RCC 7860 (cell line): ENCODE measurements at regions not wholly inside any gene's neighbourhood (a gene's known extent, or its start where the extent isn't known, plus 50 kb on each side); places are given as distances from the start of the nearest gene placed in this dataset.
"Not testable (repeated sequence)": the region's sequence is repeated elsewhere in the genome, so short reads cannot be mapped to it uniquely, and the experiment has no call there.

Experiments used
- DNase-seq: peaks from one replicate; pipeline ENCODE4 v3.0.0-alpha.2; 2015; ENCODE audit warnings: low spot score
- FAIRE-seq: peaks from 2 replicates; lab custom pipeline; 2012; peaks lifted over from hg19 to GRCh38; lab: Jason Lieb, UNC

DNA sequence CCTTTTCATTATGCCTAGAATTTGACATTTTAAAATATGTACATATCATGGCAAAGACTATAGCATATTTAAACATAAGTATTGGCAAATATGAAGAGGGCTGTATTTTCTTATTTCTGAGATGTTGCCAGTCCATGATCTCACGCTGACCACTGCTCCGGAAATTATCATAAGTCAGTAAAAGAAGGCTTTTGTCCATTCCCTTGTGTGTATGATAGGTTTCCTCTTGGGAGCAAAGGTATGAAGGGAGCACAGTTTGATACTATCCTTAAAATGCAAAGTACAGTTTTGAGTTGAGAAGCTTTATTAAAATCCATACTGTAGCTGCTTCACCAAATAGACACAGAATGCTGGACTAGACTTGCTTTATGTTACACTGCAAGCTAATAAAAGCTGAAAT lies 52.6 kb upstream of the AGA start:
- FAIRE-seq (no peak), DNase-seq (no peak)

DNA sequence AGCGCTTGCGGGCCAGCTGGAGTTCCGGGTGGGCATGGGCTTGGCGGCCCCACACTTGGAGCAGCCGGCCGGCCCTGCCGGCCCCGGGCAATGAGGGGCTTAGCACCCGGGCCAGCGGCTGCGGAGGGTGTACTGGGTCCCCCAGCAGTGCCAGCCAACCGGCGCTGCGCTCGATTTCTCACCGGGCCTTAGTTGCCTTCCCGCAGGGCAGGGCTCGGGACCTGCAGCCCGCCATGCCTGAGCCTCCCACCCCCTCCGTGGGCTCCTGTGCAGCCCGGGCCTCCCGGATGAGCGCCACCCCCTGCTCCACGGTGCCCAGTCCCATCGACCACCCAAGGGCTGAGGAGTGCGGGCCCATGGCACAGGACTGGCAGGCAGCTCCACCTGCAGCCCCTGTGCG lies 53.4 kb upstream of the AGA start:
- DNase-seq, FAIRE-seq: not testable (repeated sequence)

DNA sequence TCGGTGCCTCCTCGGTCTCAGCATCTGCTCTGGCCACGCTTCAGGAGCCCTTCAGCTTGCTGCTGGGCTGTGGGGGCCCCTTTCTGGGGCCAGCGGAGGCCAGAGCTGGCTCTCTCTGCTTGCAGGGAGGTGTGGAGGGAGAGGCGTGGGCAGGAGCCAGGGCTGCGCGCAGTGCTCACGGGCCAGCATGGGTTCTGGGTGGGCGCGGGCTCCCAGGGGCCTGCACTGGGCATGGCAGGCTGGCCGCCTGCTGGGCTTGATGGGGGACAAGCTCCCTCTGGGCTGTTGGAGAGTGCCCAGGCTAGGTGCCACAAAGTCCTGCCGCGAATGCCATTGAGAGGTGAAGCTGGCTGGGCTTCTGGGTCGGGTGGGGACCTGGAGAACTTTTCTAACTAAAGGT lies 57.3 kb upstream of the AGA start:
- FAIRE-seq: no peak

DNA sequence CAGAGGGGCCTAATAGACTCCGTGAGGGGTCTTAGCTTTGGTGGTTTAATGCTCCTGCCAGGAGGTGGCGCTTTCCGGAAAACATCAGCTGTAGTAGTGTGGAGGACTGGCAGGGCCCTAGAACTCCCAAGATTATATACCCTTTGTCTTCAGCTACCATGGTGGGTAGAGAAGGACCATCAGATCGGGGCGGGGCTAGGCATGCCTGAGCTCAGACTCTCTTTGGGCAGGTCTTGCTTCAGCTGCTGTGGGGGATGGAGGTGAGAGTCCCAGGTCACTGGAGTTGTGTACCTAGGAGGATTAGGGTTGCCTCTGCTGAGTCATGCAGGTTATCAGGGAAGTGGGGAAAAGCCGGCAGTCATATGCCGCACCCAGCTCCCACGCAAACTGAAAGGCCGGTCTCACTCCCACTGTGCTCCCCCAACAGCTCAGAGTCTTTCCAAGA lies 63.0 kb upstream of the AGA start:
- no peak for FAIRE-seq
- no peak for DNase-seq

More for the DNA sequence above, 57.3 kb upstream of the AGA start:
- no peak for DNase-seq

DNA sequence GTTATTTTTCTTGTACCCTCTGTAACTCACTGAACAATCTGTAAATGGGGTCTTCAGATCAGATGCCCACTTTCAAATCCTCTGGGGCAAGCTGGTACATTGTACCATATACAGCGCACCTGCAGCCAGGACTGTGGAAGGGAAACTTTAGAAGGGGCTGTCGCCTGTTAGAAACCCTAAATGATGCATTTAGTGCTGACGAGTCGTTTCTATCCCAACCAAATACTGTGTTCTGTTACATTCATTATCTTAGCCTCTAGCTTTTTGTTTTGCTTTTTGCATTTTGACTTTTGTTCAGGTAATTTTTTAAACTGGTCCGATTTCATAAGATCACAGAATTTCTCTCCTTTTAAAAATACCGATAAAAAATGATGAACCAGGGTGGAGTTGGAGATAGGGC lies 66.4 kb upstream of the AGA start:
- no peak for FAIRE-seq
- DNase-seq: no peak

DNA sequence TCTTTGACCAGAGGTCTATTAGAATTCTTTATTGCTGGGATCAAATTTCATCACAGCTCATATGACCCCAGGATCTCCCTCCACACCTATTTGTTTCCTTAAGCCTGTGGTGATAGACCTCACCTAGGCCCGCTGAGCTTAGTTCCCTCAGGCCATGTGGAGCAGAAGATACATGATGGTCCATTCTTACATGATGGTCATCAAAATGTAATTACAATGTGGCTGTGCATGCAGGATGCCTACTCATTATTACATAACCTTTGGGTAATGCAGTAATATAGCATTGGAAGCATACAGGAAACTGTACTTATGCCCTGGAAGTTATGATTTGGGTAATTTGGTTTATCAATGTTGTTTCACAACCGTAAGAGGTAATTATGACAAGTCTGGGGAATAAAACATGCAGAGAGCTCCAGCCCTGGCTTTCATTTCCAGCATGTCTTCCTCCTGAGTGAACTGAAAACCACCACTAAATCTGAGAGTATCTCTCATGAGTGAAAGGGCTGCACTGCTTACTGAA lies 67.0 kb upstream of the AGA start:
- DNase-seq (no peak), FAIRE-seq (no peak)

DNA sequence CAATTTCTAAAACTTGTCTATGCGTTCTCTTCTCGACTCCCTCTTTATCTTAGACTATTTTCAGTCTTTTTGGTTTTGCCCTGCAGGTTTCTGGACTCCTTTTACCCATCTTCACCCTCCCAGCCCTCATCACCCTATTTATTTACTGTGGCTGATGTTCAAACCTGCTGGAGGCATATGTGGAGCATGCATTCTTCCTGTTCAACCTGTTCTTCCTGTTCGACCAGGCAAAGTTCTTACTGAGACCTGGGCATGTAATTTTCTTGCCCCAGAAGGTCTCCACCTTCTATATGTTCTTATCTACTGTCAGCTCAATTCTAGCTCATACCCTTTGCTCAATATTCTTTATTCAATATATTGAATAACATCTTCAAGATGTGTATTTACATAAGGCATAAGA lies 69.4 kb upstream of the AGA start:
- DNase-seq: no peak

DNA sequence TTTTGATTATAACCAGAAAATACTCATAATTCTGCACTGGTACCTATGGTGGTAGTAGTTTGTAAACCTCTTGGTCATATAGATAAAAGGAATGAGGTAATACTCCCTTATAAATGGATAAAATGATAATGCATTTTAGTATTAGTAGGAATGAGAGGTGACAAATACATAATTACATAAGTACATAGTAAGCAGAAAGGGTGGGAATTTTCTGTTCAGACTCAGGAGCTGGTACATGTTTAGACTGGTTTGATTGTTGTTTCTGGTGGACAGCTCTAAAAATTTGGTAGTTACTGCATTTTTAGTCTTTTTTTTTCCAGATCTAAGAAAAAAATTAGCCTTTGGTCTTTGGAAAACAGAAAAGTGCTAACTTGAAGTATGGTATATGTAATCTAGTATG lies 70.4 kb upstream of the AGA start:
- no peak for FAIRE-seq
- no peak for DNase-seq

More for the DNA sequence above, 69.4 kb upstream of the AGA start:
- no peak for FAIRE-seq

DNA sequence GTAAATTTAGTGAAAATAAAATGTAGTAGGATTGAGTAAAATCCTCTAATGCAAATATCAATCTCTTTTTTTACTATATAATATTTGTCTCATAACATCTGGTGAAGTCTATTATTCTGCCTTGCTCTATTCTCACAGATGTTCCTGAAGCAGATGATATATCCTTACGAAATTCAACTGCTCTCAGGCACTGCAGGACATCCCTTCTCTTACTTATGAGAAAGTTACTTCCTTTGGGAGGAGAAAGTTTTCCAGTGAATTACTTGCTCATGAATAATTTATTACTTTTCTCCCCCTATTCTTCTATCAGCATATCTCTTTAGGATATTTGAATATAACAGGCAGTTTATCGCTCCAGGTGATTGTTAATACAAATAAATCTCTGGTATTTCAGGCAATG lies 75.6 kb upstream of the AGA start:
- DNase-seq (no peak), FAIRE-seq (no peak)

DNA sequence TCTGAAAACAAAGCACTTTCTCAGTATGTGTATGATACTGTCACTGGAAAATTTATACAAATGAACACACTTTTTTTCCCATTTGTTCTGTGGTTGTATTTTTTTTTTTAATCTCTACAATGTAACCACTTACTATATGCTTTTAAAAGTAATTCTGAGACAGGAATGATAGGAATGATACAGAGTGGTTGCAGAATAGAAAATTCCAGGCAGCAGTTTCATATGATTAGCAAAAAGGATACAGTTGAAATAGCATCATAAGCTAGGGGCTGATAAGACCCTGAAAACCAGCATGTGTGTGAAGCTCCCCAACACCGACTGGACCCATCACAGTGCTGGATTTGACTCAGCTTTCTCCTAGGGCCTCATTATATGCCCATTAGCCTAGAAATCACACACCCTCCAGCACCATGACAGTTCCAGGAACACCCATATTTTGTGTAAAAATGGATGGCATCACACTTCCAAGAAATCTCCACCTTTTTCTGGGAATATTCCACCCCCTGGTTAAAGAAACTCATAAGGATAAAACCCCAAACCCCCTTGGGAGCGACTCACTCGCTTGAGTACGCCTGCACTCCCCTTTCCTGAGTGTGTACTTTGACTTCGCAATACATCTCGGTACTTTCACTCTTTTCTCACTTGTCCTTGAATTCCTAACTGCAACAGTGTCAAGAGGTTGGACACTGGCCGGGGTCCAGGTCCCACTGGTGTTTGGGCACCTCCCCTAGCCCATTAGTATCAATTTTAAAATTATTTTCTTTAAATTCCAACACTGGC lies 77.4 kb upstream of the AGA start:
- FAIRE-seq (no peak), DNase-seq (no peak)

DNA sequence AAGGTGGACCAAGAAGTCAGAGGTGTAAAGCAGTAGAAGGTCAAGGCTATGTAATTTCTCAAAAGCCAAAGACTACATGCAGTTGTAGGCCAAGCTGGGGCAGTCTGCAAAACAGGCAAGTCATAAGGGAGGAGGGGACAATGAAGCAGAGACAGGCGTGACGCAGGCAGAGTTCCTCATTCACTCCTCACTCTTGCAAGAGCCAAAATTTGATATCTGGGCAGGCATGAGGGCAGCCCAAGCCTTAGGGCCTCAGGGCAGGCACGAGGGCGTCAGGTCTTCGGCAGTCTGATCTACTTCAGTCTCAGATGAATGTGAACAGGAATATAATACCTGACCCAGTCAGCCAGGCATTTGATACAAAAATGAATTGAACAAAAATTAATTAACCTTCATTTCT lies 86.4 kb upstream of the AGA start:
- no peak for FAIRE-seq
- no peak for DNase-seq

DNA sequence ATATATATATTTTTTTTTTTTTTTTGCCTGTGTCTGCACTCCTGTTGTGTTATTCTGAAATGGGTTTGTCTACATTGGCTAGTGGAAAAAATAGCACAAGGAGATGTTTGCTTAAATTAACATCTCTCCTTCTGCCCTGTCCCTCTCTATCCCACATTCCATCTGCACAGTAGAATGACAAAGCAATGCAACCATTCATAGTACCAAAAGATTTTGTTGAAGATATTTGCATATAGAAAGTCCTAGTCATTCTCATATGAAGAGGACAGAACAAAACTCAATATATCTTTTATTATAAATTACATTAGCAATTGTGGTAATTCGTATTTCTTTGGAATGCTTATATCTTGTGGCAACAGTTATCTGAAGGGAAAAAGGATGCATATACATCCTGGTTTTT lies 88.3 kb upstream of the AGA start:
- DNase-seq: no peak
- FAIRE-seq: no peak

DNA sequence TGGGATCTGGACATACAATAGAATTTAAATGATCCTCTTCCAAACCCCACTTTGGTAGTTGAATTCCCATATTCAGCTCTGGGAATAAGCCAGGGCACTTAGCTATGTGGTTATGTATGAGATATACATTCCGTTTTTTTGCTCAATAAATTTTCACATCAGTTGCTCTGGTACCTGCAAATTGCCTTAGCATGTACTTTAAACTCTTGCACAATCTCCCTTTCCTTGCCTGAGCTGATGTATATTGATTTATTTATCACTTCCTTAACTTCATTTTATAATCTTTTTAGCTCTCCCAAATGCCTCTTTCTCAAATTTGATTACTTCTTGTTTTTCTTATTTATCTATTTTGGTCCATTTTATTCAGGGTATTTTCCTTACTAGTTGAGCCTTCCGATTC lies 90.1 kb upstream of the AGA start:
- FAIRE-seq (no peak), DNase-seq (no peak)

DNA sequence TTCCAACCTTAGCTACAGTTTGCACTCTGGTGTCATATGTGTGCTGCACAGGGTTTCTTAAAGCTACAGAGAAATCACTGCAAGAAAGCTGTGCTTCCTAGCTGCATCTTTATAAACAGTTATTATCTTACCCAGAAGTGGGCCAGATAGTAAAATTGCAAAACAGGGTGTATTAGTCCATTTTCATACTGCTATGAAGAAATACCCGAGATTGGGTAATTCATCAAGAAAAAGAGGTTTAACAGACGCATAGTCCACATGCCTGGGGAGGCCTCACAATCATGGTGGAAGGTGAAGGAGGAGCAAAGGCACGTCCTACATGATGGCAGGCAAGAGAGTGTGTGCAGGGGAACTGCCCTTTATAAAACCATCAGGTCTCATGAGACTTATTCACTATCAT lies 92.6 kb upstream of the AGA start:
- FAIRE-seq, DNase-seq: not testable (repeated sequence)

DNA sequence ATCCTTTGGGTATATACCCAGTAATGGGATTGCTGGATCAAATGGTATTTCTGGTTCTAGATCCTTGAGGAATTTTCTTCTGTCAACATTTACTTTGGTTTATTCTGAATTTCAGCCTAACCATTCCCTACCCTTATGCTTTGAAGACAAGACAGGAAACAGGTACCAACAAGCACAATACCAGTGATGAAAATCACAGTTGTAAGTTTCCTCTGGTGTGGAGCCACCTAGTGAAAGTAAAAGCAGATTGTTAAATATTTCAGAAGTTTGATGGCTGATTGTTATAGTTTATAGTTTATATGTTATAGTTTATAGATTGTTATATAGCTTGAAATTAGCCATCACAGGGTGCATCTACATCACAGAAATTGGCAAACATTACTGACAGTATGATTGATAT lies 104.5 kb upstream of the AGA start:
- FAIRE-seq (no peak), DNase-seq (no peak)

DNA sequence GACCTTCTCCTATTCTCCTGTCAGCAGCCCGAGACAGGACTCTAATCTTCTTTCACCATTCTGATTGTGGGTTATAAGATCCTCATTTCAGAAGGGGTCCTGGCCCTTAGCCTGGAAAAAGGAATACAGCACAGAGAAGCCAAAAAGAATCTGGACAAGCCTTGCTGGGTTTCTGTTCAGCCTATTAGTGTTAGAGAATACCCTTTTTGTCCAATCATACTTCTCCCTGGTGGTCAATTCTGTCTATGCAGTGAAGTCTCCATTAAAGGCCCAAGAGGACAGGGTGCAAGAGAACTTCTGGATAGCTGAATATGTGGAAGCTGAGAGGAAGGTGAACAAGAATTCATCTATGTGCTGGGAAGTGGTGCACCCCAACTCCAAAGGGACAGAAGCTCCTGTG lies 105.7 kb upstream of the AGA start:
- DNase-seq (no peak), FAIRE-seq (no peak)

DNA sequence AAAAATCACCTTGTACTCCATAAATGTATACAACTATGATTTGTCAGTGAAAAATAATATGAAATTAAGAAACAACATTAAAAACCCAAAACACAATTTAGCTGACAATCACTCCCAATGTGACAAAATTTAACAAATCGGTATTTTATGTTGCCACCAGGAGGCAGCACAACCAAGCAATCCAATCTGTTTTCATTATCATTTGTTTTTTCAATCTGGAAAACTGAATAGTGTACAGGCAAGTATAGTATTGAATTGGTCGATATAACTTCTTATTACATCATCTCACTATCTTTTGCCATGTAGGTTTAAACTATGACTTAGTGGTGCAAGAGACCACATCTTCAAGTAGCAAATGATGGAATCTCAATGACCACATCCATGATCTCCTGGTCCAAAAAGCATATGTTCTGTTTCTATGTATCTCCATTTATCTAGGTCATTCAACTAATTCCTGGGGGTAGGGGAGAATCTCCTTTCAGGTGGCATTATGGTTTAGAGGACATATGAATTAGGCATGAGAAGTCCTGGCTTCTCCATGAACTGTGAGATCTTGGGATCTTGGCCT lies 112.9 kb upstream of the AGA start:
- FAIRE-seq (peak; percentile 30), DNase-seq (no peak)

DNA sequence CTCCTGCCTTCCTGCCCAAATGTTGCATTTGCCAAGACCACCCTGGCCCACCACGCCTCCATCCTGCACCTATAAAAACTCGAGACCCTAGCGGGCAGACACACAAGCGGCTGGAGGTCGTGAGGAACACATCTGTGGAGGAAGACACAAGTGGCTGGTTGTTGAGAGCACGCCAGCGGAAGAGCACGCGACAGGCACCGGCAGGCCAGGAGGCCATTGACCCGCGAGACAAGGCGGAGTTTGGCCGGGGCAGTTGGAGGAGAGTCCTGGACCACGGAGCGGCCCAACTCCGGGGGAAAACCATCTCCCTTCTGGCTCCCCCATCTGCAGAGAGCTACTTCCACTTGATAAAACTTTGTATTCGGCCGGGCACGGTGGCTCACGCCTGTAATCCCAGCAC lies 115.2 kb upstream of the AGA start:
- no peak for FAIRE-seq
- DNase-seq: no peak

DNA sequence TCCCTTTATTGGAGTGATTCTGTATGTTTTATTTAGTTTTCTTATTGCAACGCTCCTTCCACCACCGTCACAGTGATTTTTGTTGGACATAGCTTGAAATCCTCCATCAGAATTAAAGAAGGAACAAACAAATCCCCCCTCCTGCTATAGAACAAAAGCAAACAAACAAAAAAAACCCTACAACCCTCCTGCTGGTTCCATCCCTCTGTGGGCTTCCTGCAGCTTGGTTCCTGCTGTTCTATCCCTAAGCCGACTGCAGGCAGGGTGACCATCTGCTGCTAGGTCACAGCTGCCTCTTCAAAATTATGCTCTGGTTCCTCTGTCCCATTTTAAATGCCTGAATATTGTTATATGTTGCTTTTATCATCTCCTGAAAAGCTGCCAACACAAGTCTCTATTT lies 116.8 kb upstream of the AGA start:
- no peak for DNase-seq
- no peak for FAIRE-seq

DNA sequence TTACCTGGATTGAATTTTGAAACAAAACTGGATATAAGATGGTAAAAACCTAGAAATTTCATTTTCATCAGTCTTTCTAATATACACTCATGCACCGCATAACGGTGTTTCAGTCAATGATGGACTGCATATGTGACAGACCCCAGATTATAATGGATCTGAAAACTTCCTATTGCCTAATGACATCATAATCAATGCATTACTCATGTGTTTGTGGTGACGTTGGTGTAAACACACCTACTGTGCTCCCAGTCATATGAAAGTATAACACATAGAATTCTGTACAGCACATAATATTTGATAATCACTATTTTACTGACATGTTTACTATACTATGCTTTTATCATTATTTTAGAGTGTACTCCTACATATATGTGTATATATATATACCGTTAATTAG lies 119.9 kb upstream of the AGA start:
- FAIRE-seq (no peak), DNase-seq (no peak)

DNA sequence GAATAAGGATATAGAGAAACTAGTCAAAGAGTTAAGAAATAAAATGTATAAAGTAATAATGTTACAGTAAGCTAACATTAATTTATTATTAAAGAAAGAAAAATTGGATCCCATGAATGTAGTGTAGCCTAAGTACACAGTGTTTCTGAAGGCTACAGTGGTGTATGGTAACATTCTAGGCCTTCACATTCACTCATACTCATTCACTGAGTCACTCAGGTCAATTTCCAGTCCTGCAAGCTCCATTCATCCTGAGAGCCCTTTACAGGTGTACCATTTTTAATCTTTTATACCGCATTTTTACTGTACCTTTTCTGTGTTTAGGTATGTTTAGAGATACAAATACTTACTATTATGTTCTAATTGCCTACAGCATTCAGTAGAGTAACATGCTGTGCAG lies 120.6 kb upstream of the AGA start:
- FAIRE-seq: no peak

DNA sequence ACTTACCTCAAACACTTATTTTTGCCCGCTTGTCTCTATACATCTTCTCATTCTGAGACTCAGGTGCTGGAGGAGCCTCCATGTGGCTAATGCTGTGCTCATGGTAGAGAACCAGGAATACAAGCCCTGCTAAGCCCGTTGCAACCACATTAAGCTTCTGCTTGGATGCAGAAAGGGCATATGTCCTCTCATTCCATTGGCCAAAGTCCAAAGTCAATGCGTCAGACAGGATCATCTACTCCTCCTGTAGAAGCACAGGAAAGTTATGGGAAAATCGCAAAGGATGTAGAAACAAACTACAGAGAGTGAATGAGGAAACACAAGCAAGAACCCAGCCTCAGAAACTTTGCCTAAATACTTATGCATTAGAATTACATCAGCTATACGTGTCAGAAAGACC lies 124.5 kb upstream of the AGA start:
- DNase-seq (no peak), FAIRE-seq (no peak)

More for the DNA sequence above, 120.6 kb upstream of the AGA start:
- DNase-seq: no peak

DNA sequence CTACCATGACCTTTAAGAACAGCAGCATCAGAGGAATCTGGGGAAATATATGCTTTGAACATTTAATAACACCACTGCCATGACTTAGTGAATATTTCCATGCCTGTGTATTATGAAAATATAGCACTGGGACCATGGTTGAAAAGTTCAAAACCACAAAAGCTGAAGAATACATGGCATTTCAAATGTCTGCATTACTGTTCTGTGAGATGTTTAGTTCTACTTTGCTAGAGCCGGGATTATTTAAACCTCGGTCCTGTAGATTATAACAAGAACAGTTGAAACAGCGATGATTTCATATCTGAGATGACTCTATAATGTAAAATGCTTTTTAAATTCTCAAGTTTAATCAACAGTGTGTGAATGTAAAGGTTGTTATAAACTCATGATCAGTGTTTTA lies 126.7 kb upstream of the AGA start:
- DNase-seq (no peak), FAIRE-seq (no peak)
